ENCODE measurements at regions not wholly inside any gene's neighbourhood (a gene's known extent, or its start where the extent isn't known, plus 50 kb on each side); places are given as distances from the start of the nearest gene placed in this dataset.
"Not testable (repeated sequence)": the region's sequence is repeated elsewhere in the genome, so short reads cannot be mapped to it uniquely, and the experiment has no call there.

DNA sequence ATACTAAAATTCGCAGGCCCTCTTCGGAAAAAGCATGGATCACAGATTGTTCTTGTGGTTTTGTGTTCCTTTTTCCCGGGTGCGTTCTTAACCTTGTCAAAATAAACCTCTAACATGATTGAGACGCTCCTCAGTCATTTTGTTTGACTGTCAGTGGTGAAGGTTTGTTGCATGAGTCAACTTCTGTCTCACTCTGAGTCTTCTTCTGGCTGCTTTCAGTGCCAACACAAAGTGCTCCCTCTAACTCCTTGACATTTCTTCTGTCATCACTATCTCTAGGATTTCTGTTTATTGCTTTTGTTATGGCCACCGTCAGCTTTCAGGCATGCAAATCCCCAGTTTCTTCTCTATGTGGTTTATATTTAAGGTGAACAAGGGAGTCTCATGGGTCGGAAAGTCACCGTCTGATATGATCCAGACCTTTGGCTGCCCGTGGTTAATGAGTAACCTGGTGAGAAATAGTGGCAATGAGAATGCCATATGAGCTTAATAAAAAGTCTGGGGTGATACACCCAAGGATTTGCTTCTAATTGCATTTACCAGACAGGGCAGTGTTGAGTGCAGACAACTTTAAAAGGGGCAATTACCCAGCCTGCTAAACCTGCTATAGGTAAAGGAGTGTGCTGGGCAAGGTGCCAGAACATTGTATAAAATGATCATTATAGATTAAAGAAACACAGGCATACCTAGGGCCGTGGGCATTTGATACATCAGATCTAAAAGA is 248.9 kb upstream of the FAM240B start:
- H3K9me3 Mint-ChIP-seq; H3K27ac Mint-ChIP-seq; H3K36me3 ChIP-seq (ENCODE audit: control insufficient read depth in 2 of 2, extremely low read depth in 1 of 2, insufficient read depth in 1 of 2, low read length in 1 of 2); ATAC-seq (replicated peaks in 1 of 4); H3K36me3 Mint-ChIP-seq; H3K27ac ChIP-seq (ENCODE audit: low read length); H3K27me3 ChIP-seq (replicated peaks in 1 of 2; ENCODE audit: control insufficient read depth in 2 of 2, extremely low read depth in 1 of 2, insufficient read depth in 2 of 2, low read length in 1 of 2); POLR2A ChIA-PET; CTCF ChIA-PET; H3K4me3 ChIP-seq (ENCODE audit: control insufficient read depth in 1 of 2, extremely low read depth in 1 of 2, low read length in 1 of 2); H3K4me3 Mint-ChIP-seq; DNase-seq; H3K27me3 Mint-ChIP-seq; H3K4me1 Mint-ChIP-seq; H3K4me1 ChIP-seq (ENCODE audit: control insufficient read depth in 1 of 2, extremely low read depth in 1 of 2, insufficient read depth in 2 of 2, low read length in 2 of 2); H3K9me3 ChIP-seq: not testable (repeated sequence)
- no CpG with 5 or more reads among the region's 10 CpGs for WGBS (ENCODE audit: insufficient coverage)

DNA sequence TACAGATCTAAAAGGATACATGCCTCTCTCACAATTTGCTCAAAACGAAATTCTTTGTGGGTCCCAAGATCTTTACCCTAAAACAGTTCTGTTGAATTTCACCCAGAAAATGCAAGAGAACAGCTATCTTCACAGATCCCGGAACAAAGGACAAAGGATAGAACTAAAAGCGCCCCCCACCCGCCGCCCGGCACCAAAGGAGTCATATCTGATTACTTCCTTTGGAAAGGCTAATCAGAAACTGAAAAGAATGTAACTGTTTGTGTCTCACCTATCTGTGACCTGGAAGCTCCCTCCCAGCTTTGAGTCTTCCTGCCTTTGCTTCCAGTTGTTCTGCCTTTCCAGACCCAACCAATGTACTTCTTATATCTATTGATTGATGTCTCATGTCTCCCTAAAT is 247.9 kb upstream of the FAM240B start:
- no CpG with 5 or more reads among the region's 6 CpGs for WGBS (ENCODE audit: insufficient coverage)
- POLR2A ChIA-PET; H3K4me3 Mint-ChIP-seq; H3K4me1 Mint-ChIP-seq; H3K27me3 Mint-ChIP-seq; DNase-seq; H3K9me3 ChIP-seq; H3K4me3 ChIP-seq (ENCODE audit: control insufficient read depth in 1 of 2, extremely low read depth in 1 of 2, low read length in 1 of 2); H3K36me3 Mint-ChIP-seq; H3K36me3 ChIP-seq (ENCODE audit: control insufficient read depth in 2 of 2, extremely low read depth in 1 of 2, insufficient read depth in 1 of 2, low read length in 1 of 2); H3K27ac ChIP-seq (ENCODE audit: low read length); H3K9me3 Mint-ChIP-seq; H3K27me3 ChIP-seq (replicated peaks in 1 of 2; ENCODE audit: control insufficient read depth in 2 of 2, extremely low read depth in 1 of 2, insufficient read depth in 2 of 2, low read length in 1 of 2); H3K27ac Mint-ChIP-seq; ATAC-seq (replicated peaks in 1 of 4); CTCF ChIA-PET; H3K4me1 ChIP-seq (ENCODE audit: control insufficient read depth in 1 of 2, extremely low read depth in 1 of 2, insufficient read depth in 2 of 2, low read length in 2 of 2): not testable (repeated sequence)

- H3K4me3 Mint-ChIP-seq; H3K36me3 ChIP-seq (ENCODE audit: control insufficient read depth in 2 of 2, extremely low read depth in 1 of 2, insufficient read depth in 1 of 2, low read length in 1 of 2); POLR2A ChIA-PET; H3K4me1 ChIP-seq (ENCODE audit: control insufficient read depth in 1 of 2, extremely low read depth in 1 of 2, insufficient read depth in 2 of 2, low read length in 2 of 2); DNase-seq; H3K27ac Mint-ChIP-seq; H3K27ac ChIP-seq (ENCODE audit: low read length); H3K4me3 ChIP-seq (ENCODE audit: control insufficient read depth in 1 of 2, extremely low read depth in 1 of 2, low read length in 1 of 2); H3K4me1 Mint-ChIP-seq; H3K27me3 Mint-ChIP-seq; H3K36me3 Mint-ChIP-seq; H3K9me3 Mint-ChIP-seq; CTCF ChIA-PET; ATAC-seq (replicated peaks in 1 of 4); H3K27me3 ChIP-seq (replicated peaks in 1 of 2; ENCODE audit: control insufficient read depth in 2 of 2, extremely low read depth in 1 of 2, insufficient read depth in 2 of 2, low read length in 1 of 2); H3K9me3 ChIP-seq: not testable (repeated sequence)
- WGBS (ENCODE audit: insufficient coverage): no CpG with 5 or more reads among the region's 3 CpGs
Observed at GRCh38 chr9:38967285-38967684, 247.4 kb upstream of the FAM240B start.

- ATAC-seq (replicated peaks in 1 of 4); H3K27ac ChIP-seq (ENCODE audit: low read length); H3K36me3 Mint-ChIP-seq; H3K9me3 Mint-ChIP-seq; H3K36me3 ChIP-seq (ENCODE audit: control insufficient read depth in 2 of 2, extremely low read depth in 1 of 2, insufficient read depth in 1 of 2, low read length in 1 of 2); POLR2A ChIA-PET; H3K27me3 Mint-ChIP-seq; H3K4me3 Mint-ChIP-seq; DNase-seq; H3K4me3 ChIP-seq (ENCODE audit: control insufficient read depth in 1 of 2, extremely low read depth in 1 of 2, low read length in 1 of 2); H3K27ac Mint-ChIP-seq; H3K4me1 ChIP-seq (ENCODE audit: control insufficient read depth in 1 of 2, extremely low read depth in 1 of 2, insufficient read depth in 2 of 2, low read length in 2 of 2); H3K27me3 ChIP-seq (replicated peaks in 1 of 2; ENCODE audit: control insufficient read depth in 2 of 2, extremely low read depth in 1 of 2, insufficient read depth in 2 of 2, low read length in 1 of 2); H3K9me3 ChIP-seq; CTCF ChIA-PET; H3K4me1 Mint-ChIP-seq: not testable (repeated sequence)
- WGBS (ENCODE audit: insufficient coverage): no CpG with 5 or more reads among the region's 4 CpGs
Observed at GRCh38 chr9:38959812-38960211, 239.9 kb upstream of the FAM240B start.

DNA sequence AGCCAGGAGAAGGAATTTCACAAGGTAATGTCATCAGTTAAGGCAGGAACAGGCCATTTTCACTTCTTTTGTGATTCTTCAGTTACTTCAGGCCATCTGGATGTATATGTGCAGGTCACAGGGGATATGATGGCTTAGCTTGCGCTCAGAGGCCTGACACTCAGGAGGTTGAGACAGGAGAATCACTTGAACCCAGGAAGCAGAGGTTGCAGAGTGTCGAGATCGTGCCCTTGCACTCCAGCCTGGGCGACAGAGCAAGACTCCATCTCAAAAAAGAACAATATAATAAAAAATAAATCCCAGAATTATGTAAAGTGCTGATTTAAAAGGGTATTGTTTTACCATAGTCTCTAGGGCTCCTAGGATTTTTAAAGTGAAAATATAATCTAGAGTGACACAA is 235.9 kb upstream of the FAM240B start:
- H3K27ac ChIP-seq (ENCODE audit: low read length); H3K4me1 ChIP-seq (ENCODE audit: control insufficient read depth in 1 of 2, extremely low read depth in 1 of 2, insufficient read depth in 2 of 2, low read length in 2 of 2); CTCF ChIA-PET; POLR2A ChIA-PET; H3K36me3 ChIP-seq (ENCODE audit: control insufficient read depth in 2 of 2, extremely low read depth in 1 of 2, insufficient read depth in 1 of 2, low read length in 1 of 2); H3K4me3 ChIP-seq (ENCODE audit: control insufficient read depth in 1 of 2, extremely low read depth in 1 of 2, low read length in 1 of 2); H3K36me3 Mint-ChIP-seq; H3K27ac Mint-ChIP-seq; DNase-seq; H3K4me3 Mint-ChIP-seq; ATAC-seq (replicated peaks in 1 of 4); H3K27me3 Mint-ChIP-seq; H3K9me3 Mint-ChIP-seq; H3K9me3 ChIP-seq; H3K27me3 ChIP-seq (replicated peaks in 1 of 2; ENCODE audit: control insufficient read depth in 2 of 2, extremely low read depth in 1 of 2, insufficient read depth in 2 of 2, low read length in 1 of 2); H3K4me1 Mint-ChIP-seq: not testable (repeated sequence)
- no CpG with 5 or more reads among the region's 4 CpGs for WGBS (ENCODE audit: insufficient coverage)

DNA sequence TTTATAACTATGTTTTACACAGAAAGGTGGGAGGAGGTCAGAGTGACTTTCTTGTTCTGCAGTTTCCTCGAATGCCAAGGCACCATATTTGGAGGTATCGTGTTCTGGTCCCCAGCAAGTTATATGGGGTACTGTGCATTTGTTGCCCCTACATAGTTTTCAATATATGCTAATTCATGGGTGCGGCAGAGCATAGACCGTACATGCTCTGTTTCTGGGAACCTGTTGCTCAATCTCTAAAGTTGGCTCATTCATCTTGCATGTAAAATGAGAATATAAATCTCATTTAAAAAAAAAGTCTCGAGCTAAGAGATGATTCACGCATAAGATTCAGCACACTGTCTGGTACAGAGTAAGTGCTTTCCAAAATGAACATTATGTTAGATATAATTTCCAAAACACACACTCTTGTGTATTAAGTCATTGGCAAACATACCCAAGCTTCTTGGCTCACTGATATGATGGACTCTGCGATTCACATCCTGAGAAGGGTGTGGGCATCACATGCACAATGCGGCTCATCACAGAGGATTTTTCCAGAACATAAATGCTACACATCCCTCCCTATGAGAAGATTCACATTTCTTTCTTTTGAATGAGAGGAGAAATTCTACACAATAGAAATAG is 232.9 kb upstream of the FAM240B start:
- H3K27ac ChIP-seq (ENCODE audit: low read length); H3K4me3 ChIP-seq (ENCODE audit: control insufficient read depth in 1 of 2, extremely low read depth in 1 of 2, low read length in 1 of 2); H3K27me3 ChIP-seq (replicated peaks in 1 of 2; ENCODE audit: control insufficient read depth in 2 of 2, extremely low read depth in 1 of 2, insufficient read depth in 2 of 2, low read length in 1 of 2); H3K36me3 Mint-ChIP-seq; H3K4me3 Mint-ChIP-seq; H3K4me1 ChIP-seq (ENCODE audit: control insufficient read depth in 1 of 2, extremely low read depth in 1 of 2, insufficient read depth in 2 of 2, low read length in 2 of 2); H3K4me1 Mint-ChIP-seq; H3K9me3 Mint-ChIP-seq; H3K36me3 ChIP-seq (ENCODE audit: control insufficient read depth in 2 of 2, extremely low read depth in 1 of 2, insufficient read depth in 1 of 2, low read length in 1 of 2); ATAC-seq (replicated peaks in 1 of 4); DNase-seq; POLR2A ChIA-PET; H3K9me3 ChIP-seq; H3K27ac Mint-ChIP-seq; H3K27me3 Mint-ChIP-seq; CTCF ChIA-PET: not testable (repeated sequence)
- WGBS (ENCODE audit: insufficient coverage): no CpG with 5 or more reads among the region's 8 CpGs

Data from T-cell (primary cell).